Femur (tissue), 1 donor: ENCODE measurements at regions not wholly inside any gene's neighbourhood (a gene's known extent, or its start where the extent isn't known, plus 50 kb on each side); places are given as distances from the start of the nearest gene placed in this dataset.
A peak's percentile ranks its signal among the peaks of the same experiment; 100 is the strongest.
"Not testable (repeated sequence)": the region's sequence is repeated elsewhere in the genome, so short reads cannot be mapped to it uniquely, and the experiment has no call there.

Source experiments
- DNase-seq: peaks from one replicate; pipeline ENCODE4 v3.0.0-alpha.2; 2017

GRCh38 chr4:86482306-86483172 lies 111.6 kb upstream of the PTPN13 start:
- no peak for DNase-seq

GRCh38 chr4:86483173-86483490 lies 111.0 kb upstream of the PTPN13 start:
- no peak for DNase-seq

GRCh38 chr4:86483773-86484172 lies 110.3 kb upstream of the PTPN13 start:
- no peak for DNase-seq

- no peak for DNase-seq
Measured at GRCh38 chr4:86484241-86484640, 109.9 kb upstream of the PTPN13 start.

GRCh38 chr4:86487738-86488348 lies 106.3 kb upstream of the PTPN13 start:
- no peak for DNase-seq

DNA sequence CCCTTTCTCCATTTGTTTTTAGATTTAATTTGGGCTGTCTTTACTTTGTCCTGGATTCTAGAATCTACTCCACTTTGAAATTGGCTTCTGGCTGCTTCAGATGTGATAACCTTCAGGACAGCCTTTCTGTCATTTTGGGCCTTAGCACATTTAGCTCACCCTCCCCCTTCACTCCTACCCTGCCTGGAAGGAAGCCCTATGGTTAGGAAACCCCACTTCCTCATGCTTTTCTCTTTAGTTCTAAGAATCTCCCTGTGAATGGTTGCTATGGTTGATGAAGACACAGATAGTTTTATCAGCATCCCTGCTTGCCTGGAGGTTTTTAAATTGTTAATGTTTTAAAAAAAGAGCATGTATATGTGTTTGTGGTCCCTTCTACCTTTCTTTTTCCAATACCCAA lies 100.7 kb upstream of the PTPN13 start:
- no peak for DNase-seq

DNA sequence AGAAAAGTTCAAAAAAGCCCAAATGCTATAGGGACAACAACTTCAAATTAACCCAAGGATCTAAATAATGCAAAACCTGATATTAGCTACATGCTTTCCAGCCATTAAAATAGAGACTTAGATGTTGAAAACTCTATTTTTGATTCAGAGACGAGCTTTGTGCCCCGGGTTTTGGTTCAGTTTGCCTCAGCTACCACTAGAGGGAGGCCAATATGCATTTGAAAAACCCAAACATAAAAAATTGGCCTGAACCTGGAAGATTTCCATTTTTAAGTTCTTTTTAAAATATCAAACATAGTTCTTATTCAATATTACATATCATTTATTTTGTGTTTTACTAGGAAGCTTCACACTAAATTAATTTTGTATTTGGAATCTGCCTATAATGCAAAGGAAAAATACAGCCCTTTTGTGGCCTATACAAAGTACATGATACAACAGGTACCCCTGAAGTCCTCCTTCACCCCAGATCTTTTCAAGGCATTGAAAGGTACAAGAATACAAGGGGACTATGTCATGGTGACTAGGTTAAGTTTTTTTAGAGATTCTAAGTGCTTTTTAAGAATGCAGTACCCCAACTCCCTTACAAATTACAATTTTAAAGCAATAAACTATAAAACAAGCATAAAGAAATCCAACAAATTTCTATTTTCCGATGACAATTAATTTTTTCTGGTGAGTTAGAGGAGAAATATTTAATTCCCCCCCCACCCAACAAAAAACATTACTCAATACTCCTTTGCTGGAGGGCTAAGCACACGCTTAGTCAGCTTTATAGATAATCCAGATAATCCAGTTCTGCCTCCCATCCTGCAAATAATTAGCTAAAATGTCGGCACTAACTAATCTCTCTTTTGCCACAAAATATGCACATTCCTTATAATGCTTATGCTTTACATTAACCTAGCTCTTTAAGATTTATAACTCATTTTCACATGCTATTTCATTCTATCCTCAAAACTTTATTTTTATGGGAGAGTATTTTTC lies 97.7 kb upstream of the PTPN13 start:
- DNase-seq: peak; percentile 31

- DNase-seq: peak; percentile 59
Measured at GRCh38 chr4:86497131-86497530, 97.0 kb upstream of the PTPN13 start.

GRCh38 chr4:86497980-86498862 lies 95.9 kb upstream of the PTPN13 start:
- DNase-seq: no peak

GRCh38 chr4:86498863-86499166 lies 95.3 kb upstream of the PTPN13 start:
- DNase-seq: no peak

DNA sequence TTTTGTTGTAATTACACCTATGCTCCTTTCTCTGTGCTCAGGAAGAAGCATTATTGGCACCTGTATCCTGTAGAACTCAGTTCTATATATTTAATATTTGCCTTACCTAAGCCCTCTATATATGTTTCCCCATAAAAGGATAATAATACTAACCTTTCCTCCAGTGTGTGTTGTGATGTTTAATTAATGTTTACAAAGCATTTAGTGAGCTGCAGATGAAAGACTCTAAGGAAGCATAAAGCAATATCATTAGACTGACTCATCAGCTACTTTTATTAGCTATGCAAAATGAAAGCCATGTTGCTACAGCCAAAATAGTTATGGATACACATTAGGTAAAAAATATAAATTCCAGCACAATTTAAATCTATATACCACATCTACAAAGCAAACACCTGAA lies 93.6 kb upstream of the PTPN13 start:
- DNase-seq: no peak

- no peak for DNase-seq
Measured at GRCh38 chr4:86502081-86502480, 92.0 kb upstream of the PTPN13 start.

DNA sequence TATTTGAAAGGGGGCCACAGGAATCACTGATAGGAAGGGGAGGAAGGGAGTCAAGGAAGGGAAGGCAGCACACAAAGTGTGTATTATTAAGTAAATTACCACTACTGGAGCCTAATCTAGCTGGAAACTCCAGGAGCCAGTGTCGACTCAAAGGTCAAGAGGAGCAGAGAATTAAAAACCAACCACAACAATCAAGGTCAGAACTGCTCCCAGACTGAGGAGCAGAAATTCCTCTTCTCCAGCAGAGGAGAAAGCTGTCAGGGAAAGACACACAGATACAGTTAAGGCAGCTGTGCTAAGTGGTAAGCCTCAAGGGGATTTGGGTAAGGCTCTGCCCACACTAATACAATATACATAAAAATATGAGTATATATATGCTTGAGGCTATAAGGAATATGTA lies 87.5 kb upstream of the PTPN13 start:
- DNase-seq: no peak

DNA sequence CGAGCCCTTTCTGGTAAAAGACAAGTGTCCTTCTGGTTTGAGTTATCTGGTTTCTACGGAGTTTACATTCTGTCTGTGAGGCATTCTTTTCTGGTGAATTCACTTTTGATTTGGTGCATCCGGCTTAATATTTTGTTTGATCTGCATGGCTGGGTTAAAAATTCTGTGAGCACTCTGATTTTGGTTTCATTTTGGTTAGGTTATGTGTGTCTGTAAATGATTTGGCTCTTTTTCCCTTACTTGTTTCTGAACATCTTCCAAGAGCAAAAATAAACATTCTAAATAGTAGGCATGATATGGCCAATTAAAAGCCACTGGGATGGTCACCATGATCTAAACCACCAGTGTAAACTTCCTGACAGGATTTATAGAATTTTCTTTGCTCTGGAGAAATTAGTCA lies 85.7 kb upstream of the PTPN13 start:
- no peak for DNase-seq

DNA sequence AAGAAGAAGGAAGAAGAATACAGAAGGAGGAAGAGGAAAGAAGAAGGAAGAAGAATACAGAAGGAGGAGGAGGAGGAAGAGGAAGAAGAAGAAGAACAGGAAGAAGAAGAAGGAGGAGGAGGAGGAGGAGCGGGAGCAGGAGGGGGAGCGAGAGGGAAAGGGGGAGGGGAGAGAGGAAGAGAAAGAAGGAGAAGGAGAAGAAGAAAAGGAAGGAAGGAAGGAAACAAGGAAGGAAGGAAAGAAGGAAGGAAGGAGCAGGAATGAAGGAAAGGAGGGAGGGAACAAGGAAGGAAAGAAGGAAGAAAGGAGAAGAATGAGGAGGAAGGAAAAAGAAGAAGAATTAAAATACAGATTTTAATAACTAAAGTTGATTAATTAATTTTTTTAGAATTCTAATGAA lies 82.5 kb upstream of the PTPN13 start:
- no peak for DNase-seq

DNA sequence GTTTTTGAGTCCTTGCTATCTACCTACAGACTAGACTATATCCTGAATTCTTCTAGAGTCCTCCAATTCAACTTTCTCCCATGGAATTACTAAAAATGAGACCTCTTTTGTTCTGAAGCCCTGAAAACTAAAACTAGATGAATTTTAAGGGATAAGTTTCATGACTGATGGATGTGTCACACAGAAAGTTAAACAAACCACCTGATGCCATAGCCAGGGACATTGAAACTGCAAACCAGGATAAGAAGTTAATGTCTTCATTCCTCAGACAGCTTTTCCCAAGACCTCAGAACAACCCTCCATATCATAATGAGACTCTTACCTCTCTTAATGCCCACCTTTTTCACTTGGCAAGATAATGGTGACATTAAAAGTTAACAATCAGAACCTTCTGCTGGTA lies 81.5 kb upstream of the PTPN13 start:
- DNase-seq: no peak

DNA sequence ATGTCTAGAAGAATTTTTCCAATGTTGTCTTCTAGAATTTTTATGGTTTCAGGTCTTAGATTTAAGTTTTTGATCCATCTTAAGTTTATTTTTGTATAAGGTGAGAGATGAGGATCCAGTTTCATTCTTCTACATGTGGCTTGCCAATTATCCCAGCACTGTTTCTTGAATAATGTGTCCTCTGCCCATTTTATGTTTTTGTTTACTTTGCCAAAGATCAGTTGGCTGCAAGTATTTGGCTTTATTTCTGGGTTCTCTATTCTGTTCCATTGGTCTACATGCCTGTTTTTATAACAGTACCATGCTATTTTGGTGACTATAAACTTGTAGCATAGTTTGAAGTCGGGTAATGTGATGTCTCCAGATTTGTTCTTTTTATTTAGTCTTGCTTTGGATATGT lies 78.2 kb upstream of the PTPN13 start:
- DNase-seq: not testable (repeated sequence)

DNA sequence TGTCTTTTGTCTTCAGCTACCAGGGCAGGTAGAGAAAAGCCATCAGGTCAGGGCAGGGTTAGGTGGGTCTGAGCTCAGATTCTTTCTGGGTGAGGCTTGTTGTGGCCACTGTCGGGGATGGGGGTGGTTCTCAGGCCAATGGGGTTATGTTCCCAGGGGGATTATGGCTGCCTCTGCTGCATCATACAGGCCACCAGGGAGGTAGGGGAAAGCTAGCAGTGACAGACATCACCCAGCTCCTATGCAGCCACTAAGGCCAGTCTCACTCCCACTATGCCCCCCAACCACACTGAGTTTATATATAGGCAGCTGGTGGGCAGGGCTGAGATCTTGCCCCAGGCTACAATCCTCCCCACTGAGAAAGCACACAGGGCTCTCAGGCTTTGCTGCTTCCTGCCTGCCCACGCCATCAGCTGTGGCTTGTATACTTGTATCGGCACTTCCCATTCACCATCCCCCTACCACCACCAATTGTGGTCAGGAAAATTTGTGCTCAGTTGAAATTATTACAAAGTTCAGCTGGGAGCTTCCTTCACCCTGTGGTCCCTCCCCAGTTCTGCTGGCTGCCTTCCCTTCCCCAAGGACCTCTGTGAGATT lies 72.6 kb upstream of the PTPN13 start:
- no peak for DNase-seq

DNA sequence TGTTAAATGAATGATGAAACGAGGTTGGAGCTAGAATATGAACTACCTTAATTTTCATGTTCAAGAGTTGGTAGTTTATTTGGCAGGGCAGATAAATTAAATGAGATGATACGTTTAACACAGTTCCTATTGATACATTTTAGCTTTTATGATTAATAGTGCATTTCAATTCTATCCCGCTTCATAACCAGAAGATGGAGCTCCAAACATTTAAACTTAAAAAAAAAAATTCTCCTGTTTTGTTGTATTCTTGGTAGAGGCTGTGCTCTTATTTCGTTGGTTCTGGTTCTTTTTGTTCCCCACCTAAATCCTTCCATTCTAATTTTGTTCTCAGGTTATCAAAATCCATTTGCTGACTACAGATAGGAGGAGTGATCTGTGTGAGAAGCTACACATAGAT lies 71.8 kb upstream of the PTPN13 start:
- no peak for DNase-seq

GRCh38 chr4:86523333-86523732 lies 70.8 kb upstream of the PTPN13 start:
- DNase-seq: no peak

- DNase-seq: not testable (repeated sequence)
Measured at GRCh38 chr4:86527713-86528112, 66.4 kb upstream of the PTPN13 start.

- no peak for DNase-seq
Measured at GRCh38 chr4:86529436-86529835, 64.7 kb upstream of the PTPN13 start.
